Heart left ventricle (tissue), 13 donors: ENCODE measurements at regions not wholly inside any gene's neighbourhood (a gene's known extent, or its start where the extent isn't known, plus 50 kb on each side); places are given as distances from the start of the nearest gene placed in this dataset.

Experiments
- CTCF ChIP-seq, 12 donors: fragments of 200-600 bp; sonication (generic) in 4 of 12; IDR thresholded peaks; one replicate each; pipeline versions ENCODE4 v1.5.0 to v1.8.0; 2018 to 2022; ENCODE audit warnings: antibody characterized with exemption in 12 of 12, mild to moderate bottlenecking in 5 of 12
- POLR2A ChIP-seq, 2 donors: fragments of 450-650 bp; IDR thresholded peaks; one replicate each; pipeline ENCODE4 v1.6.1; 2017; ENCODE audit warnings: antibody characterized with exemption in 2 of 2, mild to moderate bottlenecking in 2 of 2, moderate library complexity in 2 of 2
- donor health status: ischemic (EF 13 %, LVEDD 7.1; RV severe dilation, severe dysfunction).
- donor health status: DM: no; HTN: yes; CAD: no.
- donor health status: DM: no; HTN: no; CAD: no.
- donor health status: ischemic (EF 25% LVEDD 6.9; RV normal size, moderate dysfunction).
- donor health status: ischemic (EF 25% LVEDD 5.7; RV mildly dilated, moderate dysfunction).
- donor health status: ischemic (EF 35%, LVEDD 5.7; RV mildly dilated, moderate dysfunction).
- donor health status: nonischemic (EF 11% LVEDD 7.7; RV severe dilation, severe dysfunction).
- donor health status: DM: yes; HTN: yes; CAD: no.
- donor health status: PGD.
- donor health status: ischemic (EF 29% LVEDD 5.4; RV normal size, mild dysfunction).
- donor health status: nonischemic (EF 23%, LVEDD 6.1; RV moderate dilation, normal function).

GRCh38 chr4:81951891-81952455 lies 421.8 kb downstream of the HNRNPD start:
- TF ChIP-seq CTCF (IDR thresholded peaks at IDR 0.05) (no peak), POLR2A (IDR thresholded peaks at IDR 0.05) (no peak)
